ENCODE measurements at regions not wholly inside any gene's neighbourhood (a gene's known extent, or its start where the extent isn't known, plus 50 kb on each side); places are given as distances from the start of the nearest gene placed in this dataset.

DNA sequence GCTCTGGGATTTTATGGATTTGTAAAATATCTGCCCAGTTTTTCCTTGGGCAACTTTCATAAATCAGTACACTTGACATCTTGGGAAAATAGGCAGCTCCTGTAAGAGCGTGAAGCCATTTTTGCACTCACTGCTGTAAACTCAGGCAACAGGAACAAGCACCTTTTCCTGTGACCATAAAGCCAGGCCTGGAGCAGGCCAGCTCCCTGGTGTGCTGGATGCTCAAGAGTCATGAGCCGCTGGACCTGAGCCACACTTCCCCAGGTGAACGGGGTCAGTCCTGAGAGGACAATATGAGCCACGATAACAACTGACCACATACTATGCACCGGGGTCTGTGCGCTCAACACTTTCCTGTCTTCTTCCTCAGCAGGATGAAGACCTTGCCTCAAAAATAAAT, 158.2 kb downstream of the NUP210 start:
- no peak for DNase-seq (ENCODE audit: low read depth in 2 of 2)
- H3K4me3 ChIP-seq (replicated peaks in 1 of 2; ENCODE audit: low read depth in 2 of 2, low read length in 2 of 2): no peak overlapping the region
- TF ChIP-seq, protein P1, sequence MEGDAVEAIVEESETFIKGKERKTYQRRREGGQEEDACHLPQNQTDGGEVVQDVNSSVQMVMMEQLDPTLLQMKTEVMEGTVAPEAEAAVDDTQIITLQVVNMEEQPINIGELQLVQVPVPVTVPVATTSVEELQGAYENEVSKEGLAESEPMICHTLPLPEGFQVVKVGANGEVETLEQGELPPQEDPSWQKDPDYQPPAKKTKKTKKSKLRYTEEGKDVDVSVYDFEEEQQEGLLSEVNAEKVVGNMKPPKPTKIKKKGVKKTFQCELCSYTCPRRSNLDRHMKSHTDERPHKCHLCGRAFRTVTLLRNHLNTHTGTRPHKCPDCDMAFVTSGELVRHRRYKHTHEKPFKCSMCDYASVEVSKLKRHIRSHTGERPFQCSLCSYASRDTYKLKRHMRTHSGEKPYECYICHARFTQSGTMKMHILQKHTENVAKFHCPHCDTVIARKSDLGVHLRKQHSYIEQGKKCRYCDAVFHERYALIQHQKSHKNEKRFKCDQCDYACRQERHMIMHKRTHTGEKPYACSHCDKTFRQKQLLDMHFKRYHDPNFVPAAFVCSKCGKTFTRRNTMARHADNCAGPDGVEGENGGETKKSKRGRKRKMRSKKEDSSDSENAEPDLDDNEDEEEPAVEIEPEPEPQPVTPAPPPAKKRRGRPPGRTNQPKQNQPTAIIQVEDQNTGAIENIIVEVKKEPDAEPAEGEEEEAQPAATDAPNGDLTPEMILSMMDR (IDR thresholded peaks at IDR 0.05; ENCODE audit: low read depth, low read length): no peak

DNA sequence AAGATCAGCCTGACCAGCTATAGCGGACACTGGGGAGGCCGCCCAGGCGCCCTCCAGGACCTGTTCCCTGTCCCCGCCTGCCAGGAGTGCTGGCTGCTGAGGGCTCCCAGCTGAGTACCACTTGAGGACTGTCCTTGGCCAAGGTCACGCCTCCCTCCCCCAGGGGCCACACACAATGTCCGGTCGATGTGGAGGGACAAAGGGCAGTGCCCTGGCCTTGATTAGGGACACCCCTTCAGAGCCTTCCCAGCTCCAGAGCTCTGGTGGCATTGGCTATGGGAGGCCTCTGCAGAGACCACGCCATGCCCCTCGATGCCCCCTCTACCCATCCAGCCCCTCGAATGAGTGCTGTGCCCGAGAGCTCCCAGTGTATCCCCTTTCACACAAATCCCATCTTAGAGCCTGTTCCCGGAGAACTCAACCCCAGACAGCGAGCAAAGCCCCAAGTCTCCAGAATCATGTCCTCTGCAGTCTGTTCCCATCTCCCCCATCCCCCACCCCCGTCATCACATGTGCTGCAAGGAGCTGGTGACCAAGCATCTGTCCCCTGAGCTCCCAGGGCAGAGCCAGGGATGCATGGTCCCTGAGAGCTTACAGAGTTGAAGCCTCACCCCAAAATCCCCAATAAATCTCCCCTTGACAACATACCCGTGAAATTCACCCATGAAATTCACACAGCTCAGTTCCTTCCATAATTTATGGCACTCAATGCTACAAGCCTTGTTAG, 158.9 kb downstream of the NUP210 start:
- H3K4me3 ChIP-seq (replicated peaks in 1 of 2; ENCODE audit: low read depth in 2 of 2, low read length in 2 of 2): no peak overlapping the region
- DNase-seq (ENCODE audit: low read depth in 2 of 2): no peak
- TF ChIP-seq, protein P1 (IDR thresholded peaks at IDR 0.05; ENCODE audit: low read depth, low read length): no peak

DNA sequence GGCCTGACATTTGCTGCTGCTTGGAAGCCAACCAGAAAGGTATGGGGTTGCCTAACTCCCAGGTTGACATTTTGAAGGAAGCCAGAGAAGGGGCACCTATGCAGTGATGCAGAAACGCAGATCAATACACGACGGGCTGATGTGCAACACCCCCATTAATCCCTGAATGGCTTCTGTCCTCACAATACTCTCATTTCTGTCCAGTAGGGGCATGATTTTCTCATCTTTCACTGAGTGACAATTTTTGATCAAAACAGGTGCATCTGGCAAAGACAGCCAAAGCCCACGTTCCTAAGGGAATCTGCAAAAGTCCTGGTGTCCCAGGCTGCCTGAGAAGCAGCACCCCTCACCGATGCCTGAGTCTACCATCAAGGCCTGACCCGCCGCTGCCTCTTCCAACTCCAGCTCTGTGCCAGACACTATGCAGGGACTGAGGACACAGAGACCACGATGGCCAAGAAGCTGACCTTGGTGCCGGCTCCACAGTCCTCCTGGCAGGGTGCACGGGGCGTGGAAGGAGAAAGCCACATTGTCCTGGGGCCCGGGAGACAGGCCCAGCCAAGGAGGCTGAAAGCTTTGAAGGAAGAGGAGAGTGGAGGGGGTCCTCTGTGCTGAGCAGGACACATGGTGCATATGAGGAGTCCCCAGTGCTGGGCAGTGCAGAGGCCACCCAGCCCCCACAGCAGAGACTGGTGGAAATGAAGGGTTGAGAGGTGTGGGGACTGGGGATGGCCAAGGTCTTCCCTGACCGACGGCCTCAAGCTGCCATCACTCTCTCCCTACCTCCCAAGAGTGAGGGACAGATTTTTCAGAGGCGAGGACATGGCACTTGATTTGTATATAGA, 159.6 kb downstream of the NUP210 start:
- no peak overlapping the region for H3K4me3 ChIP-seq (replicated peaks in 1 of 2; ENCODE audit: low read depth in 2 of 2, low read length in 2 of 2)
- TF ChIP-seq, protein P1 (IDR thresholded peaks at IDR 0.05; ENCODE audit: low read depth, low read length): no peak
- DNase-seq (ENCODE audit: low read depth in 2 of 2): no peak

DNA sequence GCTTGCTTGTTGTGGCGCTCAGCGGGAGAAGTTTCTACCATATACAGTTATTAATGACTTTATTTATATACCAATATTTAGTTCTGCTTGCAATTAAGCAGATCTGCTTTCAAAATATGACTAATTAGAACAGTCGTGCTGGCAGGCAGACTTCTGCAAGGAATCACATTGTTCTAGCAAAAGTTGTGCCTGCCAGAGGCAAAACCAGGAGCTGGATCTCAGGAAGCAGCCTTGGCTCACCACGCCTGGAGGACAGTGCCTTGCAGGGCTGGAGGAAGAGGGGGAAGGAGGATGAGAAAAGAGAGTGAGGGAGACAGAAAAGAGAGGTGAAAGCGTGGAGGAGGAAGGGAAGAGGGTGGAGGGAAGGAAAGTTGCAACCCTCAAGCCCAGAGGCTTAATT, 160.3 kb downstream of the NUP210 start:
- TF ChIP-seq, protein P1 (IDR thresholded peaks at IDR 0.05; ENCODE audit: low read depth, low read length): no peak
- no peak for DNase-seq (ENCODE audit: low read depth in 2 of 2)
- no peak overlapping the region for H3K4me3 ChIP-seq (replicated peaks in 1 of 2; ENCODE audit: low read depth in 2 of 2, low read length in 2 of 2)

DNA sequence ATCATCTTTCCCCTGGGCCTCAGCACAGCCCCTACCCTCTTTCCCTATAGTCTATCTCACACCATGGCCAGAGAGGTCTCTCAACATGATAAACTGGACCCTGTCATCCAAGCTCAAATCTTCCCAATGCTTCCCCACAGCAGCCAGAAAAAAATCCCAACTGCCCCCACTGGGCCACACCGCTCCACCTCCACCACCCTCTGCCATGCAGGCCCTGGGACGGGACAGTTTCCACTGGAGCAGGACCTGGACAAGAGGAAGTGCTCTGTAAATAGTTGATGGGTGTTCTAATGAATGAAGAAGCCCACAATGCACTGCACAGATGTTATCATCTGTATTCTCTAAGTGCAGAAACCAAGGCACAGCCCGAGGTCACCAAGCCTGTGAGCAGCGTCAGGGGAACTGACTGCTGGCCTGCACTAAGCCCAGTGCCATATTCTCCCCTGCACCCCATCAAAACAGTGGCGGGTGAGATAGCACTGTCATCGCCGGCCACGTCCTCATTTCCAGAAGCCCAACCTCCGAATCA, 161.1 kb downstream of the NUP210 start:
- TF ChIP-seq, protein P1 (IDR thresholded peaks at IDR 0.05; ENCODE audit: low read depth, low read length): no peak
- H3K4me3 ChIP-seq (replicated peaks in 1 of 2; ENCODE audit: low read depth in 2 of 2, low read length in 2 of 2): no peak overlapping the region
- no peak for DNase-seq (ENCODE audit: low read depth in 2 of 2)

DNA sequence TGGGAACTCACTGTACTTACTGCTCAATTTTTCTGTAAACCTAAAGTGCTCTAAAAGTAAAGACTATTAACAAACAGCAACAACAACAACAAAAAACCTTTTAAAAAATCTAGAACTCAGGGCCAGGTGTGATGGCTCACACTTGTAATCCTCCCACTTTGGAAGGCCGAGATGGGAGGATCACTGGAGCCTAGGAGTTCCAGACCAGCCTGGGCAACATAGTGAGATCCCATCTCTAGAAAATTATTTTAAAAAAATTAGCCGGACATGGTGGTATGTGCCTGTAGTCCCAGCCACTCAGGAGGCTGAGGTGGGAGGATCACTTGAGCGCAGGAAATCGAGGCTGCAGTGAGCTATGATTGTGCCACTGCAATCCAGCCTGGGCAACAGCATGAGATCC, 161.8 kb downstream of the NUP210 start:
- TF ChIP-seq, protein P1 (IDR thresholded peaks at IDR 0.05; ENCODE audit: low read depth, low read length): no peak
- no peak for DNase-seq (ENCODE audit: low read depth in 2 of 2)
- no peak overlapping the region for H3K4me3 ChIP-seq (replicated peaks in 1 of 2; ENCODE audit: low read depth in 2 of 2, low read length in 2 of 2)
